CD14-positive monocyte (primary cell): ENCODE measurements at regions not wholly inside any gene's neighbourhood (a gene's known extent, or its start where the extent isn't known, plus 50 kb on each side); places are given as distances from the start of the nearest gene placed in this dataset.

Source experiments
- DNase-seq, 3 donors: peaks; one replicate each; pipeline ENCODE4 v3.0.0-alpha.2; 2011 to 2022
- H2AFZ ChIP-seq: 2 replicates; pipeline ENCODE4 v1.6.0; 2012; ENCODE audit warnings: mild to moderate bottlenecking, low read depth, low read length, inconsistent platforms; ENCODE audit not compliant: insufficient read depth, poor library complexity, severe bottlenecking
- H3K27ac ChIP-seq, 2 donors: 1 replicate in 1 of 2; 2 replicates in 1 of 2; pipeline ENCODE4 v1.5.1; 2012 to 2013; ENCODE audit warnings: low read length in 2 of 2, control low read depth in 1 of 2, inconsistent platforms in 1 of 2, low read depth in 1 of 2, mild to moderate bottlenecking in 1 of 2
- H3K27me3 ChIP-seq, 2 donors: one replicate each; pipeline versions ENCODE4 v1.6.0 to v1.6.1; 2011 to 2013; ENCODE audit warnings: low read length in 2 of 2; ENCODE audit not compliant: control insufficient read depth in 2 of 2, insufficient read depth in 2 of 2
- H3K36me3 ChIP-seq, 2 donors: replicated peaks in 1 of 2; 1 replicate in 1 of 2; 2 replicates in 1 of 2; pipeline versions ENCODE4 v1.5.1 to v1.6.1; 2012 to 2013; ENCODE audit warnings: low read length in 2 of 2, control low read depth in 1 of 2, inconsistent platforms in 1 of 2, mild to moderate bottlenecking in 1 of 2; ENCODE audit not compliant: insufficient read depth in 2 of 2, control insufficient read depth in 1 of 2
- H3K4me1 ChIP-seq, 2 donors: 1 replicate in 1 of 2; 2 replicates in 1 of 2; pipeline versions ENCODE4 v1.5.1 to v1.6.1; 2012 to 2013; ENCODE audit warnings: low read length in 2 of 2, control low read depth in 1 of 2, inconsistent platforms in 1 of 2, mild to moderate bottlenecking in 1 of 2, moderate library complexity in 1 of 2; ENCODE audit not compliant: insufficient read depth in 2 of 2, control insufficient read depth in 1 of 2
- H3K4me2 ChIP-seq: replicated peaks from 2 replicates; pipeline ENCODE3; 2012; ENCODE audit warnings: low read length, moderate library complexity, mild to moderate bottlenecking; ENCODE audit not compliant: poor library complexity, severe bottlenecking; ENCODE audit errors: extremely low read depth
- H3K4me3 ChIP-seq, 3 experiments: fragments of 200-600 bp in 1 of 3; sonication (generic) in 1 of 3; replicated peaks in 1 of 3; 1 replicate in 2 of 3; 2 replicates in 1 of 3; pipeline ENCODE4 v1.5.1; 2011 to 2013; ENCODE audit warnings: low read length in 3 of 3, mild to moderate bottlenecking in 3 of 3, control low read depth in 2 of 3, low read depth in 2 of 3, inconsistent platforms in 1 of 3, moderate library complexity in 1 of 3
- H3K79me2 ChIP-seq: 2 replicates; pipeline ENCODE4 v1.6.0; 2012; ENCODE audit warnings: mild to moderate bottlenecking, control low read depth, inconsistent platforms, low read length, moderate library complexity; ENCODE audit not compliant: insufficient read depth
- H3K9ac ChIP-seq: 2 replicates; pipeline ENCODE4 v1.6.0; 2017; ENCODE audit warnings: low read length, mild to moderate bottlenecking; ENCODE audit not compliant: insufficient read depth, poor library complexity, severe bottlenecking
- H3K9me3 ChIP-seq, 2 donors: replicated peaks in 1 of 2; 1 replicate in 1 of 2; 2 replicates in 1 of 2; pipeline versions ENCODE4 v1.5.1 to v1.6.1; 2012 to 2013; ENCODE audit warnings: low read length in 2 of 2, control low read depth in 1 of 2; ENCODE audit not compliant: control insufficient read depth in 1 of 2, insufficient read depth in 1 of 2
- H4K20me1 ChIP-seq: 2 replicates; pipeline ENCODE4 v1.6.0; 2012; ENCODE audit warnings: mild to moderate bottlenecking, low read length, control low read depth, moderate library complexity; ENCODE audit not compliant: insufficient read depth
- H3K27ac Mint-ChIP-seq, 7 donors: one replicate each; pipeline ENCODE4 v1.8.0; 2020; ENCODE audit warnings: mild to moderate bottlenecking in 7 of 7, mixed read lengths in 7 of 7, moderate library complexity in 6 of 7, inconsistent platforms in 2 of 7
- H3K27me3 Mint-ChIP-seq, 3 donors: one replicate each; pipeline ENCODE4 v1.8.0; 2021 to 2022; ENCODE audit warnings: low read depth in 3 of 3, mild to moderate bottlenecking in 3 of 3, mixed read lengths in 3 of 3, moderate library complexity in 3 of 3, inconsistent platforms in 1 of 3
- H3K36me3 Mint-ChIP-seq, 2 donors: one replicate each; pipeline ENCODE4 v1.8.0; 2020; ENCODE audit warnings: mixed read lengths in 2 of 2, inconsistent platforms in 1 of 2, mild to moderate bottlenecking in 1 of 2
- H3K4me1 Mint-ChIP-seq: one replicate; pipeline ENCODE4 v1.8.0; 2020; ENCODE audit warnings: mild to moderate bottlenecking, mixed read lengths
- H3K4me3 Mint-ChIP-seq, 2 donors: one replicate each; pipeline ENCODE4 v1.8.0; 2020; ENCODE audit warnings: mild to moderate bottlenecking in 2 of 2, mixed read lengths in 2 of 2, moderate library complexity in 1 of 2
- H3K9me3 Mint-ChIP-seq, 7 donors: one replicate each; pipeline ENCODE4 v1.8.0; 2020 to 2022; ENCODE audit warnings: mixed read lengths in 7 of 7, mild to moderate bottlenecking in 6 of 7, moderate library complexity in 6 of 7, inconsistent platforms in 2 of 7
- WGBS: methylation state at CpG from one replicate; pipeline ENCODE4 v1.1.5; 2013; ENCODE audit warnings: missing lambda C conversion rate; ENCODE audit not compliant: insufficient coverage; 5-methylcytosine and 5-hydroxymethylcytosine counted together
- intact Hi-C, 2 donors: fragments of 100-400 bp; cut with micrococcal nuclease; formaldehyde crosslinking; loops; one replicate each; pipeline versions ENCODE4 v1.15.0 to v1.15.1; 2023
- TF ChIP-seq, protein P1 (sequence below): fragments of 200-600 bp; IDR thresholded peaks from one replicate; pipeline ENCODE4 v1.8.0; 2022; ENCODE audit warnings: antibody characterized with exemption, mild to moderate bottlenecking

GRCh38 chr20:41956338-41957074 is 338.3 kb upstream of the CHD6 start:
- Histone ChIP-seq H4K20me1 (no peaks in the 10 kb centered on the region), H3K79me2 (no peaks in the 10 kb centered on the region), H3K4me2 (no peak overlapping the region), H3K9ac (no peak overlapping the region), H3K27me3 (no peaks in the 10 kb centered on the region), H3K36me3 (no peaks in the 10 kb centered on the region), H3K4me3 (no peak overlapping the region), H3K27ac (no peak overlapping the region), H3K9me3 (no peaks in the 10 kb centered on the region), H3K4me1 (no peaks in the 10 kb centered on the region), H2AFZ (no peak overlapping the region)
- Mint-ChIP-seq H3K4me1 (no peaks in the 10 kb centered on the region), H3K27ac (no peak overlapping the region), H3K4me3 (no peak overlapping the region), H3K27me3 (peaks cover 0 to 3% (median 2%) of the 10 kb centered on the region in 3 donors), H3K36me3 (no peaks in the 10 kb centered on the region), H3K9me3 (peaks cover 0 to 3% (median 0%) of the 10 kb centered on the region in 7 donors)
- TF ChIP-seq, protein P1, sequence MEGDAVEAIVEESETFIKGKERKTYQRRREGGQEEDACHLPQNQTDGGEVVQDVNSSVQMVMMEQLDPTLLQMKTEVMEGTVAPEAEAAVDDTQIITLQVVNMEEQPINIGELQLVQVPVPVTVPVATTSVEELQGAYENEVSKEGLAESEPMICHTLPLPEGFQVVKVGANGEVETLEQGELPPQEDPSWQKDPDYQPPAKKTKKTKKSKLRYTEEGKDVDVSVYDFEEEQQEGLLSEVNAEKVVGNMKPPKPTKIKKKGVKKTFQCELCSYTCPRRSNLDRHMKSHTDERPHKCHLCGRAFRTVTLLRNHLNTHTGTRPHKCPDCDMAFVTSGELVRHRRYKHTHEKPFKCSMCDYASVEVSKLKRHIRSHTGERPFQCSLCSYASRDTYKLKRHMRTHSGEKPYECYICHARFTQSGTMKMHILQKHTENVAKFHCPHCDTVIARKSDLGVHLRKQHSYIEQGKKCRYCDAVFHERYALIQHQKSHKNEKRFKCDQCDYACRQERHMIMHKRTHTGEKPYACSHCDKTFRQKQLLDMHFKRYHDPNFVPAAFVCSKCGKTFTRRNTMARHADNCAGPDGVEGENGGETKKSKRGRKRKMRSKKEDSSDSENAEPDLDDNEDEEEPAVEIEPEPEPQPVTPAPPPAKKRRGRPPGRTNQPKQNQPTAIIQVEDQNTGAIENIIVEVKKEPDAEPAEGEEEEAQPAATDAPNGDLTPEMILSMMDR: no peak
- intact Hi-C loops: loop anchor here in 1 of 2 donors (5.0 kb wide), 1 partner anchor 1231 kb away; the partner anchor contains the start of gene PTPRT
- no CpG with 5 or more reads among the region's 6 CpGs for WGBS
- DNase-seq: no peak

DNA sequence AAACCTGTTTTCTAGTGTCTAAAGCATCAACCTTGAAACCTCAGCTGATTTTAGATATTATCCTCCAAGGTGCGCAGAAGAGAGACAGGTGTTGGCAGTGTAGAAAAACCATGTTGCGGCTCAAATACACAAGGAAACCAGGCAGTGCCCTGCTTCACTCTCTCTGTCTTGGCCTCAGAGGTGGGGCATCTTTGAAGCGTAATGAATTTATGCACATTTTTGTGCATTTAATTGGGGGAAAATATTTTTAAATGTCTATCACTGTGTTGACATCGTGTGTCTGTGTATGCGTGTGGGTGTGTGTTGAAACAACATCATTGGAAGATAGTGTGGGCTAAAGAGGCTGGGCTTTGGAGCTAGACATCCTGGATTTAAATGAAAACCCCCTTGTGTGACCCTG is 334.0 kb upstream of the CHD6 start:
- intact Hi-C loops: no loop called here
- WGBS: 75% methylated on average over 4 of the region's 5 CpGs

More for the DNA sequence above, 334.0 kb upstream of the CHD6 start:
- Histone ChIP-seq H3K27me3 (no peaks in the 10 kb centered on the region), H3K79me2 (no peaks in the 10 kb centered on the region), H2AFZ (no peak overlapping the region), H3K27ac (no peak overlapping the region), H3K4me1 (no peaks in the 10 kb centered on the region), H3K9me3 (no peaks in the 10 kb centered on the region), H4K20me1 (no peaks in the 10 kb centered on the region), H3K9ac (no peak overlapping the region), H3K4me2 (no peak overlapping the region), H3K4me3 (no peak overlapping the region), H3K36me3 (no peaks in the 10 kb centered on the region)
- H3K9me3 Mint-ChIP-seq: peaks cover 0 to 2% (median 0%) of the 10 kb centered on the region in 7 donors
- H3K4me3 Mint-ChIP-seq: no peak overlapping the region
- no peaks in the 10 kb centered on the region for H3K36me3 Mint-ChIP-seq
- TF ChIP-seq, protein P1: no peak
- peaks cover 2 to 4% (median 2%) of the 10 kb centered on the region in 3 donors for H3K27me3 Mint-ChIP-seq
- no peak overlapping the region for H3K27ac Mint-ChIP-seq
- no peak for DNase-seq
- no peaks in the 10 kb centered on the region for H3K4me1 Mint-ChIP-seq
